ENCODE measurements at regions not wholly inside any gene's neighbourhood (a gene's known extent, or its start where the extent isn't known, plus 50 kb on each side); places are given as distances from the start of the nearest gene placed in this dataset.
"Not testable (repeated sequence)": the region's sequence is repeated elsewhere in the genome, so short reads cannot be mapped to it uniquely, and the experiment has no call there.

DNA sequence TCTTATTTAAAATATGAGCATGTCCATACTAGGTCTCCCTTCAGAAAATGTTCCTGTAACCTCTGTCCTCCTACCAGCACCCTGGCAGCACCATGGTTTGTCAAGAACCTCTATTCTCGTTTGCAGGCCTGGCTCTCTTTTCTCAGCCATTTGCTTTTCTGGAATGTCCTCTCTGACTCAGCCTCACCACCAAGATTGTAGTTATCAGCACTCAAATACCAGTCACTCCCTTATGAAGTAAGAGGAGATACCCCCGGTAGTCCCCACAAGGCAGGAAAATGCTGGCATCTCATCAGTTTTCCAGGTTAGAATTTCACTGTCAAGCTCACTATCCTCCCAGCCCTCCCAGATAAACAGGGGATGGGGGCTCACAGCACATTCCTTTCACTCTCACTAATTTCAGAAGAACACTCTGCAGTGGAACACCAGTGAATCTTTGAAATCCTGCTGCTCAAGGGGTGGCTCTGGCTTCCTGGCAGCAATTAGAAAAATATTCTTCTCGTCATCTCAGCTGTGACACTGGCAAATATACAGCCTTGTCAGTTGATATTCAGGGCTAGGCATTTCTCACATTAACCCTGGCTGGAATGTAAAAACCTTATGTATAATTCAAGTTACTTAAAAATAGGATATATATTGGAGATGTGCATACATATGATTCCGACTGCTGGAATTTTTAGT is 129.2 kb downstream of the TBX18 start:
- DNase-seq, result peak; percentile 42

DNA sequence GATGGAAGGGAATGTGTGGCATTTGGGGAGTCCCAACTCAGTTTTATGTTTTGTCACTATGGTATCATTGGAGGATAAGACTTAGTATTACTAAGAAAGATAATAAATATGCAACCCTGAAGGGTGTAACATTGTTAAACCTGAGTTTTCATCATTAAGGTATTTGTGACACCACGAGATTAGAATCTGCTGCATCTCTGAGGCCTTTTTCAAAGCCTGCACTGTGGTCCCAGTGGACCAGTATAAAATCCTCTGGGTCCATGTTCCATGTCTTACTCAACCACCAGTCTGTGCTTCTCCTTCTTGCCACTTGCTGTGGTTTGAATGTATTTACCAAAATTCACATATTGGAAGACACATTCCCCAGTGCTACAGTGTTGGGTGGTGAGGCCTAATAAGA is 130.6 kb downstream of the TBX18 start:
- no peak for DNase-seq

DNA sequence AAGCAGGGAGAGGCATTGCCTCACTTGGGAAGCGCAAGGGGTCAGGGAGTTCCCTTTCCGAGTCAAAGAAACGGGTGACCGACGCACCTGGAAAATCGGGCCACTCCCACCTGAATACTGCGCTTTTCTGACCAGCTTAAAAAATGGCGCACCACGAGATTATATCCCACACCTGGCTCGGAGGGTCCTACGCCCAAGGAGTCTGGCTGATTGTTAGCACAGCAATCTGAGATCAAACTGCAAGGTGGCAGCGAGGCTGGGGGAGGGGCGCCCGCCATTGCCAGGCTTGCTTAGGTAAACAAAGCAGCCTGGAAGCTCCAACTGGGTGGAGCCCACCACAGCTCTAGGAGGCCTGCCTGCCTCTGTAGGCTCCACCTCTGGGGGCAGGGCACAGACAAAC is 137.9 kb downstream of the TBX18 start:
- DNase-seq, result not testable (repeated sequence)

DNA sequence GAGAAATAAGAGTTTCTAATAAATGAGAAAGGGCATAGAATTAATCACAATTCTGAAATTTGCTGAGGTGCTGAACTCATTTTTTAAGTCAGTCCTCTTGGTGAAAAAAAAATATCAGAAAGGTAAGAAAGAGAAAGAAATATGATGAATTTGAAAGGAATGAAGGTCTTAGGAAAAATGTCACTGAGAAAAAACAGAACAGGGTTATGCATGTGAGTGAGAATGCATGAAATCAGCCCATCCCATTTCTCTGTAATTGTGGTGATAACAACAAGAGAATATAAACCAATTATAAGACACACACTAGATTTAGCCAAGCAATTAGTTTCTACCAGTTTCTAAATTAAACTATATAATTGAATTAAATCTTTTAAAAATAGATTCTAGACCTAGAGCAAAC is 138.9 kb downstream of the TBX18 start:
- DNase-seq, result no peak

DNA sequence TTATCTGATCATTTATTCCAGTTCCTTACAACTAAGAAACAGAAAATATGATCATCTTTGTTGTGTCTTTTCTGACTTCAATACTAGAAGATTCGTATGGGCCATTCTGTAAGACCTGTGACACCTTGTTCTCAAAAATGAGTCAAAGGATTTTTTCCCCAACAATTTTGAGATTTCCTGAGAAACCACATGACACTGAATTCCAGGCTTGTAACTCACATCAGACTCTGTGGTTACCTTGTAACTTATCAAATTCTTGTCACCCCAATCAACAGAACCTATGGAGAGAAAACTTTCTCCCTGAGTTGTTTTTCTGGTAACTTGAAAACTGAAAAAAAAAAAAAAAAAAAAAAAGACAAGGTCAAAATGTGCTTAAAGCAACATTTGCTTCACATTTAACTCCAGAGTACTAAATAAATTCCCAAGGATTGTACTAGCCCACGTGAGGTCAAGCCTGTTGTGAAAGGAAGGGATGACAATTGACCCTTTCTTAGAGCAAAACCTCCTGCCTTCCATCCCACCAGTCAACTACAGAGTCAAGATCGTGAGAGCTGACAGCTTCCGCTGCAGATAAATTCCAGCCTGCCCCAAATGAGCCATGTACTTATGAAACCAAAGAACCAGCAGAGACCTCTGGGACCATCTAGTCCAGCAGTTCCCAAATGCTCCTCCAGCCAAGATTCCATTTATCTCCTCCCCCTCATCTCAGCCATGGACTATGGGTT is 140.3 kb downstream of the TBX18 start:
- DNase-seq, result peak; percentile 24

DNA sequence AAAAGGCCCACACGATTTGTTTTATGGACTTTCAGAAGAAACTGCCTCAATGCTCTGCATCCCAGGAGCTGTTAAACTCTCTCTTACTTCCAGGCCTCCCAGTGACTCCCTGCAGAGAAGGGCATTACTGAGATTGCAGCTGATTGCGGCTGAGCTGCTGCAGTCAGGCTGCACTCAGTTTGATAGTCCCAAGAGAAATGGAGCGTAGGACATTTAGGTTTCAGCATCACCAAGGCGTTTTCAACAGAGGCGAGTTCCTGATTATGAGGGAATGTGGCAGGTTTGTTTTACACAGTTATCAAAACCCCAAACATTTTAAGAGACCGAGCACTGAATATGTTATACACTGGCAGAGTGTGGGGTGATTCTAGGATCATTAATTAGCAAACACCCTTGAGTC is 145.6 kb downstream of the TBX18 start:
- DNase-seq, result peak; percentile 11

DNA sequence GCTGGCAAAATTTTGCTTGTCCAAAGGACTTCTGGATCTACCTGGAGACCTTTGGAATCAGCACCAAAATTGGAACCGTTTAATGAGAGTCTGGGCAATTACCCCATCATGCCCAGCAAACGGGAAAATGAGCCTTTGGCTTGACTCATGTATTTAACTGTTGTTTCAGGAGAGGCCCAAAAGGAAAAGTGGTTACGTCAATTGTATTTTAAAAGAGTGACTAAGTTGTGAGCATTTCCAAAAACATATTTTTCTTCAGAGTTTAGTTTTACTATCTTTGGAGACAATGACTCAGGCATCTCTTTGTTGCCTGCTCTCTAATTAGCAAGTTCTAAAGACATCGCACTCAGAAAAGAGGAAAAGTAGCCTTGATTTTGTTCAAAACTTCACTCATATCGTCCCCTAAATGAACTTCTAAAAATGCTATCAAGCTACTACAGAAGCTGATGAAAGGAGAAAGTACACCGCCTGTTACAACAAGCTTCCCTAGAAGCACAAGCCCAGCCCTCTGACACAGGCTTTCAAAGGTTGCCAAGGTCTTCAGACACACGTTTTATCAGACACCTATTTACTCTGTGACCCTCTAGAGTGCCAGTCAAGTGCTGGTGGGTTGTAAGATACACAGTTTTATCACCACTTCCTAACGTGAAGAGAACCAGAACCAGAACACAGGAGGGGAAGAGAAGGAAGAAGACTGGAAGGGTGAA is 146.2 kb downstream of the TBX18 start:
- DNase-seq, result peak; percentile 40

DNA sequence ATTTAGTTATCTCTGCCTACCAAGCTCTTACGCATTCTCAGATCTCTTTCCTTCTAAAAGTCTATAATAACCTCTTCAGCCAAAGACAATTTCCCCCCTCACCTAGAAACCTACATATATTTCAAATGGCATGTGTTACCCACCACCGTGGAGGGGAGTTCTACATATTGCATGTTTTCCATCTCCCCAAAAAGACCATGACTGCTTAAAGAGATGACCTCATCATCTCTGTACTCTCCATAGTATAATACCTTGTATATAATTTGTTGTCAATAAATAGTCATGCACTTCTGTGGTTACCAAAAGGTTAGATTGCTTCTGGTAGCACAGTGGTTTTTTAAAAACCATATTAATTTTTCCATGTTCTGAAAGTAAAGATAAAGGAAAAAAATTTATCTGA is 148.4 kb downstream of the TBX18 start:
- no peak for DNase-seq

DNA sequence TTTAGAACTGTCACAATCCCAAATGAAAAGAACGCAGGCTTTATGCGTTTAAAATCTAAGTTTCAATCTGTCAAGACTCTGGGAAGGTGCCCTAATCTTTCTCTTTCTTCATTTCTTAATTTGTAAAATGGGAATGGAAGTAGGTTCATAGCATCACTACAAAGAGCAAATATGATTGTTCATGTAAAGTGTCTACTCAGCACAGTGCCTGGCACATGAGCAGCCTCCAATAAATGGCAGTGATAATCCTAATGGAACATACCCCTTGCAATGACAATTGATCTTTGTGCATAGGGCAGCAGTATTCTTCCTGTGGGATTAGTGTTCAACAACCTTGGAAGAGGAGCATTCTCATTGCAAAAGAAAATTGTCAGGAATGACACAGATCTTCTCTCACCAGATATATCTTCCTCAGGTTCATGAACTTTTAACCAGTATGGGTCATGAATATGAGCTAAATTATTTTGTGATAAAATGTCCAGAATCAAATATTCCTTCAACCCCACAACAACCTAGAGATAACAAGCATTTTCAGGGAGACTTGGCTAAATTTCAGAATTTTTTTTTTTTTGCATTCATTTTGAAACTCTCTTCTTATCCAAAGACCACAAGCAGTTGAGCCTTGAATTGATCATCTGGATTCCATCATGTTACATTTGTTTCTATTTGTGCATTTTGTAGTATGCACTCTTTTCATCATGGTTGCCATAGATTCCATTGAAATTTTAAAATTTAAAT is 149.1 kb downstream of the TBX18 start:
- DNase-seq, result no peak

DNA sequence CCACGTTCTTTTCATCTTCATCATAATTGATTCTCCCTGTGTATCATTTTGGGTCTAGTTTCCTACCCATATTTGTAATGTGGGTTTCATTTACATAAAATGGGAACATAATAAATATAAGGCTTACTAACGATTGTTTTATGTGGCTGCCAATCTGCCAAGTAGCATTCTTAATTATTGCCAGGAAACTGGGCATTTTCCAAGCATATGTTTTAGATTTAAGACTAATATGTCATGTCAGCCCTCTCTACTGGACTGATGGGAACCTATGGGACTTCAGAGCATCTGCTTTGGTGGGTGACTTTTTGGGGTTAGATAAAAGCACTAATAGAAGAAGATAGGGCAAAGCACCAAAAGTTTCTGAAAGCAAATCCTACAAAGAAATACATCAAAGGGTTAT is 157.5 kb downstream of the TBX18 start:
- no peak for DNase-seq

DNA sequence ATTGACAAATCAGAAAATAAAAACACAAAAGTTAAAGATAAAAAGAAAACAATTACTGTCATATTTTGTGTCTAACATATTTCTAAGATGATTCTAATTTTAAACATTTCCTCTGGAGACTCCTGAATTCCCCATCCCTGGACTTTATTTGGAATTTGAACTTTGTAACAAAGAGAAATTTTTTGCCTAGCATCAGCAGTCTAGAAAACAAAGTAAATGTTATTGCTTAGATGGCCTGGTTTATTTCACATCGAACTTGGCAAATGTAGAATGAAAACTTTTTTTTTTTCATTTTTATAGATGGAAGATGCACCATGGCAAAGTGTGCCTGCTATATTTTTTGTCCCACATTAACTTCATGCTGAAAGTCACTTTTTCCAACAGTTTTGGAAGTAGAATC is 159.1 kb downstream of the TBX18 start:
- DNase-seq, result no peak

DNA sequence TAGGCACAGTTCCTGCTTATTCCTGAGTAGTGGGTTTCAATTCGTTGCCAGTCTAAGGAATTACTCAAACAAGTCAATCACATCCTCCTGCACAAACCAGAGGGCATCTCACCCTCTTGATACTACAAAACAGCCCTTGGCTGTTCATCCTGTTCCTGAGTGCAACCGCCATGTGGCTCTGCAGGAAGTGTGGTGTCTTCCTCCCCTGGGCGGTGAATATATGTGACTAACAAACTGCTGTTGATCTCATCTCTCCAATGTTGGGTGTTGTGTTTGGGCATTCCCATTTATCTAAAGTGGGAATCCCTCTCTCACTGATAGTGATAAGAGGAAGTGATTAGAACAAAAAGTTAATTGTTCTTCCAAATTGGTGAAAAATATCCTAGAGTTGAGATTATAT is 163.0 kb downstream of the TBX18 start:
- no peak for DNase-seq

DNA sequence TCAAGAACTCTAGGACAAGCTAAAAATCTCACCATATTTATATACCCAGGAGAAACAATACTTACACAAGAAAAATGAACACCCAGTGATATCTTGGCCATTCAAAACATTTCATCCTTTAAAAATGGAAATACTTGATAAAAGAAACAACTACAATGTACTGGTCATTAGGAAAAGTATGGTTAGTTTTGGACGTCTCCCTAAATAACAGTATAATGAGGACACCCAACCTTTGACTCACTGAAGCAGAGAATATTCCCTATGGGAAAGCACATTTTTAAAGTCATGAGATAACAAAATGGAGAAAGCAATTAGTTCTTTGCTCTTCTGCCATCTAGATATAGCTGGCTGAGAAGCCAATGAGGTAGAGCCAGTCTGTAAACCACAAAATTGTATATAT is 164.4 kb downstream of the TBX18 start:
- no peak for DNase-seq

DNA sequence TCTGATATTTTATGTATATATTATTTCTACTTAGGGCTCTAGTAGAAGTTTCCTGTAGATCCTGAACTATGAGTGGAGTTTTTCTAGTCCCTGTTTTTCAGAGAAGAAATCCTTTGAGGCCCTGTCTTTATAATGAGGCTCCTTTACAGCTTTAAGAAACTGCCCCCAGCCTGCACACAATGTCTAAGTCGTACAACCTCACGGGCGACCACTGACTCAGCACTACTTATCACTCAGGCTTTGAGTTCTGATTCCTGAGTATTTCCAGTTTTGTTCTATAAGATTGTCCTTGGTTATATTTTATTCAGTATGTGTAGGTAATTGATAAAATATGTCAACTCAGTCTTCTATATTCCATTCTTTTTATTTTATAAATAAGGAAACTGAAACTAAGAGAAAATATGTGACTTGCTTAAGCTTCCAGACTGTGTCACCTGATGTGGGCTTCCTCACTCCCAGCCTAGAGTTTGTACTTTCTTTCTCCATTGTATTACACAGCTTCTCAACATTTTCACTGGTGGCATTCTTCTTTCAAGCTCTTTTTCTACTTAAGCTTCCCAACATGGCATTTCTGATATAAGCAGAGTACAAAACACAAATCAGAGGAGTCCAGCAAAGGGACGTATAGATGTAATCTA is 167.0 kb downstream of the TBX18 start:
- DNase-seq, result no peak

DNA sequence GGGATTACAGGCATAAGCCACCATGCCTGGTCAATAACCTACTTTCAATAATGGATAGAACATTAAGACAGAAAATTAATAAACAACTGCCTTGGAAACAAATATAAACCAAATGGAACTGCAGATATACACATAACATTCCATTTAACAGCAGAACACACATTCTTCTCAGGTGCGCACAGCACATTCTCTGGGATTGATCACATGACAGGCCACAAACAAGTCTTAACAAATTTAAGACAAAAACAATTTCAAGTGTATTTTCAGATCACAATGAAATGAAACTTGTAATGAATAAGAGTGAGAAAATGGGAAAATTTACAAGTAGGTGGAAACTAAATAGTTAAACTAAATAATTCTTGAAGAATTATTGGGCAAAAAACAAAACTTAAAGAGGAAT is 167.9 kb downstream of the TBX18 start:
- DNase-seq, result no peak

DNA sequence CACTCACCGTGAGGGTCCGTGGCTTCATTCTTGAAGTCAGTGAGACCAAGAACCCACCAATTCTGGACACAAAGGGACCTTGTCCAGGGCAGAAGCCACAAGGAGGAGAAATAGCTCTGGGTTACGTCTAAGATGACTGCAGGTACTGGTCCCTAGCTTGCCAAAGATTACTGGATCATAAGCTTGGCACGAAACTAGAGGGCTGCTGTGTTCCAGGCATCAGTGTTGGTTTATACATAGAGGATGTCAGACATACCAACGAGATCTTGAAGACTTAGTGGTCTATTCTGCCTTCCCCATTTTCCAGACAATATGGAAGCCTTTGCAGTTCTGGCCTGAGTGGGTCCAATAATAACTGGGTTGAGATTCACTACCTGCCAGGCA is 175.7 kb downstream of the TBX18 start:
- DNase-seq, result no peak

DNA sequence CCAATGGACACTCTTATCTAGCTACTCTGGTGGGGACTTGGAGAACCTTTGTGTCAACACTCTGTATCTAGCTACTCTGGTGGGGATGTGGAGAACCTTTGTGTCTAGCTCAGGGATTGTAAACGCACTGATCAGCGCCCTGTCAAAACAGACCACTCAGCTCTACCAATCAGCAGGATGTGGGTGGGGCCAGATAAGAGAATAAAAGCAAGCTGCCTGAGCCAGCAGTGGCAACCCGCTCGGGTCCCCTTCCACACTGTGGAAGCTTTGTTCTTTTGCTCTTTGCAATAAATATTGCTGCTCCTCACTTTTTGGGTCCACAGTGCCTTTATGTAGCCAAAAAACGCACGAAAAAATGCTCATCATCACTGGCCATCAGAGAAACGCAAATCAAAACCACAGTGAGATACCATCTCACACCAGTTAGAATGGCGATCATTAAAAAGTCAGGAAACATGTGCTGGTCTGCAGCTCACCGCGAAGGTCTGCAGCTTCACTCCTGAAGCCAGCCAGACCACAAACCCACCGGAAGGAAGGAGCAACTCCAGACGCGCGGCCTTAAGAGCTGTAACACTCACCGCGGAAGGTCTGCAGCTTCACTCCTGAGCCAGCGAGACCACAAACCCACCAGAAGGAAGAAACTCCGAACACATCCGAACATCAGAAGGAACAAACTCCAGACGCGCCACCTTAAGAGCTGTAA is 176.3 kb downstream of the TBX18 start:
- not testable (repeated sequence) for DNase-seq

DNA sequence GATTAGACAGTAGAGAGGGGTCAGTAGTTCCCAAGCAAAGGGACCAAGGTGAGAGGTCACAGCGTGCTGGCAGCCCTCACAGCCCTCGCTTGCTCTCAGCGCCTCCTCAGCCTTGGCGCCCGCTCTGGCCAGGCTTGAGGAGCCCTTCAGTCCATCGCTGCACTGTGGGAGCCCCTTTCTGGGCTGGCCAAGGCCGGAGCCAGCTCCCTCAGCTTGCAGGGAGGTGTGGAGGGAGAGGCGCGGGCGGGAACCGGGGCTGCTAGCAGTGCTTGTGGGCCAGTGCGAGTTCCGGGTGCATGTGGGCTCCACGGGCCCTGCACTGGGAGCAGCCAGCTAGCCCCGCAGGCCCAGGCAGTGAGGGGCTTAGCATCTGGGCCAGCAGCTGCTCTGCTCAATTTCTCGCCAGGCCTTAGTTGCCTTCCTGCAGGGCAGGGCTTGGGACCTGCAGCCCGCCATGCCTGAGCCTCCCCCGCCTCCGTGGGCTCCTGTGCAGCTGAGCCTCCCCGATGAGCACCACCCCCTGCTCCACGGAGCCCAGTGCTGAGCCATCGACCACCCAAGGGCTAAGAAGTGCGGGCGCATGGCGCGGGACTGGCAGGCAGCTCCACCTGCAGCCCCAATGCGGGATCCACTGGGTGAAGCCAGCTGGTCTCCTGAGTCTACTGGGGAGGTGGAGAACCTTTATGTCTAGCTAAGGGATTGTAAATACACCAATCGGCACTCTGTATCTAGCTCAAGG is 177.0 kb downstream of the TBX18 start:
- DNase-seq, result not testable (repeated sequence)

DNA sequence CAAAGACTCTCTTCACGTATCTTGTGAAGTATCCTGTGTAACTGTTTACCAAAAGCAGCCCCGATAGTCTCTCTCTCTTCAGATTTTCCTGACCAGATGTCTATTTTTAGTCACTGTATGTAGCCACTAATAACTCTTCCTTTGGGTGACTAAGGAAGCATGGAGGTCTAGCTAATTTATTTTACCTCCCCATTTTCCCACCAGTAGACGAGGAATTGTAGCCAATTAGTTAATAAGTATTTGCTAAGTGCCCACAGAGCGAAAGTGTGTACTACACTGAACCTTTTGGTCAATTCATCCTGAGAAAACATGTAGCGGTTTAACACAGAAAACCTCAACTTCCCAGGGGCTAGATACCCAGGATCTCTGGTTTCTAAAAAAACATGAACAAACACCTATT is 180.6 kb downstream of the TBX18 start:
- DNase-seq, result peak; percentile 45

DNA sequence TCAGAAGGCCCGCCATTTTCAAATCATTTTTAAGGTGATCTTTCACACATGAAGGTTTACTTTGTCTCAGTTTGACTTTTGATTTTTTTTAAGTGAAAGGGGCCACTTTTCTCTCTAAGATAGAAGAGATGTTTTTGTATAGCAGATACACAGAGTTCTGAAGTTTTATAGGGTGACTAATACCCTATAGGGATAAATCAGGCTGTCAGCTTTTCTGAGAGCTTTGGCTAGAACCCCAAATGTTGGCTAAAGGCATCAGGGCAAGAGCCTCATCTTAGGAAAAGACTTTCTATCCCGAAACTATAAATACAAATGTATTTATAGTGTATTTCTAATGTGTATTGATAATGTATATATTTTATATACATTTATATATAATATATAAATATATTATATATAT is 181.4 kb downstream of the TBX18 start:
- no peak for DNase-seq

DNA sequence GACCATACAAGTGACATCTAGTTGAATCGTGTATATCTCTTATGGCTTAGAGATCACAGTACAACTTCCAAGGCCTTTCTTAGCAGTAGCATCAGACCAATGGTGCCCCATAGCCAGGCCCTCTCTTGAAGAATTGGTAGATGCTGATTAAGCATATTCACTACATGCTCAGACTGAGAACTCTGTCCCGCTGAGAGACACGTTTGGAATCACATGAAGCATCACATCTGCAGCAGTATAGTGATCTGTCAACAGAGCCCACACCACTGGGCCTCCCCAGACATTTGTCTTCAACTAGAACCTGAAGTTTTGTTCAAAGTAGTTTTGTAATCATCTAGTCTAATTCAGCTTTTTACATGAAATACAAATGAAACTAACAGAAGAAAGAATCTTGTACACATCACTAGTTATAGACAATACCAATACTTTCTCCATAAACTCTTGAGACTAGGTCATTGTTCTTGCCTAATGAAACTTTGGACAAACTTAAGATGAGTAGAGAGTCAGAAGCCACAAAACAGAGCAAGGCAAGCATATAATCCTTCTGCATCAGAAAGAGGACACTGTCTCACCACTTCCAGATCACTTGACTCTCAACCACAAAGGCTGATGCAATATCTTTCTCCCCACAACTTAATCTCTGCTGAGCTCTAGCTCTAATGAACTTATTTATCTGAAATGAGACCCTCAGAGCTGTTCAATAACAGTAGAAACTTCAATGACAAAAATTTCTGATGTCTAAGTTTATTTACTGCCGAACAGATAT is 182.7 kb downstream of the TBX18 start:
- peak; percentile 23 for DNase-seq

Data from kidney glomerular epithelial cell (primary cell).